ENCODE measurements at regions not wholly inside any gene's neighbourhood (a gene's known extent, or its start where the extent isn't known, plus 50 kb on each side); places are given as distances from the start of the nearest gene placed in this dataset.

DNA sequence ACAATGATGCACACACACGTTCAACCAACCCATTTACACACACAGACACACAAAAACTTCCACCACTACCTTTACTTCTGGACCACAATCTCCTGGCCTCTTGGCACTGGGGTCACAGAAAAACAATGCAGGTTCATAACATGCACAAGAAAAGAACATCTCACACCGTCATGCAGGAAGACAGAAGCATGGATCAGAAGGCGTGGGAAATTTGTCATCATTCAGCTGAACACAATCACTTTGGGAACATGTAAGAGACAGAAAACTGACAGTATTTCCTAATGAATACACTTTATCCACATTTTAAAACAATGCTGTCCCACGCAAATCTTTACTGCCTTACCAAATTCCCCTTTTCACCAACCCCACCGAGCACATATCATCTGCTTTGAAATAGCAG is 501.9 kb upstream of the KLHL29 start:
- TF ChIP-seq, protein P1, sequence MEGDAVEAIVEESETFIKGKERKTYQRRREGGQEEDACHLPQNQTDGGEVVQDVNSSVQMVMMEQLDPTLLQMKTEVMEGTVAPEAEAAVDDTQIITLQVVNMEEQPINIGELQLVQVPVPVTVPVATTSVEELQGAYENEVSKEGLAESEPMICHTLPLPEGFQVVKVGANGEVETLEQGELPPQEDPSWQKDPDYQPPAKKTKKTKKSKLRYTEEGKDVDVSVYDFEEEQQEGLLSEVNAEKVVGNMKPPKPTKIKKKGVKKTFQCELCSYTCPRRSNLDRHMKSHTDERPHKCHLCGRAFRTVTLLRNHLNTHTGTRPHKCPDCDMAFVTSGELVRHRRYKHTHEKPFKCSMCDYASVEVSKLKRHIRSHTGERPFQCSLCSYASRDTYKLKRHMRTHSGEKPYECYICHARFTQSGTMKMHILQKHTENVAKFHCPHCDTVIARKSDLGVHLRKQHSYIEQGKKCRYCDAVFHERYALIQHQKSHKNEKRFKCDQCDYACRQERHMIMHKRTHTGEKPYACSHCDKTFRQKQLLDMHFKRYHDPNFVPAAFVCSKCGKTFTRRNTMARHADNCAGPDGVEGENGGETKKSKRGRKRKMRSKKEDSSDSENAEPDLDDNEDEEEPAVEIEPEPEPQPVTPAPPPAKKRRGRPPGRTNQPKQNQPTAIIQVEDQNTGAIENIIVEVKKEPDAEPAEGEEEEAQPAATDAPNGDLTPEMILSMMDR (IDR thresholded peaks at IDR 0.05; ENCODE audit: insufficient read depth, low read length): no peak
- H3K4me3 ChIP-seq (ENCODE audit: low read depth, low read length): no peak overlapping the region
- no peak for DNase-seq (ENCODE audit: low read depth)

DNA sequence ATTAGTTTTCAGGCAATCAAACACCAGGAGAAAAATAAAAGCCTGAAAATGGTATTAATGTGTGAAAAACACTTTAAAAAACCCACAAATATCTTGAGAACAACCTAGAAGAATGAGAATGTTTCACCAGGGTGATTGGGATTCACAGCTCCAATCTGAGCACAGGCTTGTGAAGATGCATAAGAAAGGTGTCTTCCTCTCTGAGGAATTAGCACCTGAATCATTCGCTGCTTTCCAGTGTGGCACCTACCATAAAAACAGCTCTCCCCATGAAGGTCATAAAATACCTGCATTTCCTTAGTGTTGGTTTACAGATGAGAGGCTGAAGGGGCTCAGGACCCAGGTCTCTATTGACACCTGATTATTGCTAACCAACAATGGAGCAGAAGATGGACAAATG is 499.7 kb upstream of the KLHL29 start:
- no peak for DNase-seq (ENCODE audit: low read depth)
- H3K4me3 ChIP-seq (ENCODE audit: low read depth, low read length): no peak overlapping the region
- TF ChIP-seq, protein P1 (IDR thresholded peaks at IDR 0.05; ENCODE audit: insufficient read depth, low read length): no peak

DNA sequence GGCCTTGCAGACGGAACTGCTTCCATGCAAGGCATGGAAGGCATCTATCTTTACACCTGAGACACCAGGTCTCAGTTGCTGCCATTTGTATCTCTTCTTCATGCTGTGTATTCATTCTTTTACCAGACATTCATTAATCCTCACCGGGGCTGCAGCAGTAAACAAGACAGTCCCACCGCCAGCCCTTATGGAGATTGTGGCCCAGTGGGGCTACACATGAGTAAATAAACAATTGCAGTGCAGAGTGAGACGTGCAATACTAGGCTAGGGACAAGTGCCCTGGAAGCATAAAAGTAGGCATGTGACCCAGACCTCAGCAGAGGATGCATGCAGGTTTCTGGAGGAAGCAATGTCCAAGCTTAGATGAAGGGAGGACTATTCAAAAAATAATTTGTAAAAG is 497.6 kb upstream of the KLHL29 start:
- TF ChIP-seq, protein P1 (IDR thresholded peaks at IDR 0.05; ENCODE audit: insufficient read depth, low read length): no peak
- no peak for DNase-seq (ENCODE audit: low read depth)
- no peak overlapping the region for H3K4me3 ChIP-seq (ENCODE audit: low read depth, low read length)

DNA sequence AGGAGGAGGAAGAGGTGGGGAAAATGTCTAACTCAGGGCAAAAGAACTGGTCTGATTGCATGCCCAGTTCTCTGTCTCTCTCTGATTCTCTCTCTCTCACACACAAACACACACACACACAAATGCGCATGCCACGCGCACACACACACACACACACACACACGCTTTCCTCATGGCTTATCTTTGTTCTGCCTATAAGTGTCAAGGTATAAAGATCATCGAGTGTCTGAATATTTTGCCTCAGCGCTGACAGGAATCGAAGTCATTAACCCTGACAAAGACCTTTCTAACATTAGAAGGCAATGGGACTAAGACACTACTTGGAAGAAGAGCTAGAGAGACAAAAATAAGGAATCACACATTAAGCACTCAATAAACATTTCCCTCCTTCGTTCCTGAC is 497.1 kb upstream of the KLHL29 start:
- TF ChIP-seq, protein P1 (IDR thresholded peaks at IDR 0.05; ENCODE audit: insufficient read depth, low read length): no peak

DNA sequence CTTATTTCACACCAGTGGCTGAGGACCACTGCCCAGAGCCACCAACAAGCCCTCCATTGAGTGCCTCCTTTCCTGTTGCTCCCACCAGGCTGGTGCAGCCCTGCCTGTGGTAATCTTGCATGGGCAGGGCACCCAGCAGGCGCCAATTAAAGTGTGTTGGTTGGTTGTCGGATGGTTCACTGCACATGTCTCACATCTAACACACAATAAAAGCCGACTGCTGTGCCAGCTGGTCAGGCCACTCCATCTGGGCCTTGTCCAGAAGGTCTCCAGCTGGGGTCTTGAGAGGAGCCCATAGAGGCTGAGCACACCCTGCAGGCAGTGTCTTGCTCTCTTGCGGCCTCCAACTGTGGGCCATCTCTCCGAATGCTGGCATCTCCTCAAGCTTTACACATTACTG is 494.8 kb upstream of the KLHL29 start:
- H3K4me3 ChIP-seq (ENCODE audit: low read depth, low read length): no peak overlapping the region
- DNase-seq (ENCODE audit: low read depth): no peak
- TF ChIP-seq, protein P1 (IDR thresholded peaks at IDR 0.05; ENCODE audit: insufficient read depth, low read length): no peak

More for the DNA sequence above, 497.1 kb upstream of the KLHL29 start:
- no peak overlapping the region for H3K4me3 ChIP-seq (ENCODE audit: low read depth, low read length)
- DNase-seq (ENCODE audit: low read depth): no peak

DNA sequence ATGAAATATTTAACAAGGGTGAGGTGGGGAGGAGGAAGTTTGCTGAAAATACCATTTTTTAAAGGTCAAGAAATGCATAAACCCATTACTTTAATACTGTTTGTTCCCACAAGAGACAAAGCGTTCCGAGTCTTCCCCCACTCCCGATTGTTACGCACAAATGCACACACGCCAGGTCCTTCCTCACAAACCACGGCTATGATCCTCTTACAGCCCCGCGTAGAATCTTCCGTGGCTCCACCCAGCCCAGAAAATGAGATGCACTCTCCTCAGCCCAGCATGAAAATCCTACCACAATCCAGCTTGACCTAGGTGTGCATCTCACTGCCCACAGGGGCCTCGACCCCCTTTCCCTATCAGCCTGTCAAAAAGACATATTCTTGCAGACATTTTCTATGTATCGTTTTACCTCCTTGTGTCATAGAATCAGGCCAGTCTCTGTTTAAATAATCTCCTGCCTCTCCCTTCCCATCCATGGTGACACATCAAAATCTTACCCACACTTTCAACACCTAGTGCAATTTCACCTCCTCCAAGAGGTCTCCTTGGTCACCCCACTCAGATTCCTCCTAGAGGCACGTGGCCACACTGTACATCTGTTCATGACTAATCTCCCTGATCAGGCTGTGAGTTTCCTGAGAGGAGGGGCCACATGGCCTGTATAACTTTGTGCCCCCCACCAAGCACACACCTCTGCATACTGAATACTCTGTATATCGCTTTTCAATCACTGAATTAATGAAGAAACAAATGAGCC is 491.0 kb upstream of the KLHL29 start:
- DNase-seq (ENCODE audit: low read depth): no peak
- no peak overlapping the region for H3K4me3 ChIP-seq (ENCODE audit: low read depth, low read length)
- TF ChIP-seq, protein P1 (IDR thresholded peaks at IDR 0.05; ENCODE audit: insufficient read depth, low read length): no peak

DNA sequence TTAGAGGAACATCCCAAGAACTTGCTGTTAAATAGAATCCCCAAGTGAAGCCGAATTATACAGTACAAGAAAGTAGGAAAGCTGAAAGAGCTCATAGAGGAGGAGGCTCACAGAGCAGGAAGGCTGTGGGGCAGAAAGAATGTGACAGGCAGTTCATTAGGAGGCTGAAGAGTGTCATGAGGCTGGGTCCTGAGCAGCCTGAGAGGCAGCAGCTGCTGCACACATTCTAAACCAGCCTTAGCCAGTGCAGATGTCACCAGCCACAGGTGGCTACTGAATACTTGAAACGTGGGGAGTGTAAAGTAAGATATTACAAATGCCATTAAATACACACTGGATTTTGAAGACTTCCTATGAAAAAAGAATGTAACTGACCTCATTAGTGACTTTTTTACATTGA is 490.2 kb upstream of the KLHL29 start:
- TF ChIP-seq, protein P1 (IDR thresholded peaks at IDR 0.05; ENCODE audit: insufficient read depth, low read length): no peak
- no peak for DNase-seq (ENCODE audit: low read depth)
- no peak overlapping the region for H3K4me3 ChIP-seq (ENCODE audit: low read depth, low read length)

Data from fibroblast of the aortic adventitia (primary cell).